Smooth muscle cell (in vitro differentiated cells): ENCODE measurements at regions not wholly inside any gene's neighbourhood (a gene's known extent, or its start where the extent isn't known, plus 50 kb on each side); places are given as distances from the start of the nearest gene placed in this dataset.

Experiments used
- DNase-seq: peaks from one replicate; lab custom pipeline; 2025; ENCODE audit not compliant: unreplicated experiment; lab: John Stamatoyannopoulos, UW
- H2AFZ ChIP-seq: fragments of 200-600 bp; sonication (generic); 2 replicates; pipeline ENCODE4 v1.6.0; 2016; ENCODE audit warnings: antibody characterized with exemption, low read depth, mild to moderate bottlenecking
- H3F3A ChIP-seq: fragments of 200-600 bp; sonication (generic); 2 replicates; pipeline ENCODE4 v1.6.0; 2017; ENCODE audit warnings: antibody characterized with exemption, low read depth
- H3K27ac ChIP-seq: fragments of 200-600 bp; sonication (generic); 2 replicates; pipeline ENCODE4 v1.5.1; 2016; ENCODE audit warnings: low read depth, mild to moderate bottlenecking
- H3K27me3 ChIP-seq: fragments of 200-600 bp; sonication (generic); 2 replicates; pipeline ENCODE4 v1.6.1; 2016; ENCODE audit warnings: low read depth, mild to moderate bottlenecking
- H3K36me3 ChIP-seq: fragments of 200-600 bp; sonication (generic); 2 replicates; pipeline ENCODE4 v1.5.1; 2016; ENCODE audit warnings: low read depth
- H3K4me1 ChIP-seq: fragments of 200-600 bp; sonication (generic); 2 replicates; pipeline ENCODE4 v1.5.1; 2016; ENCODE audit warnings: low read depth
- H3K4me2 ChIP-seq: fragments of 200-600 bp; sonication (generic); 2 replicates; pipeline ENCODE4 v1.6.0; 2016; ENCODE audit warnings: mild to moderate bottlenecking
- H3K4me3 ChIP-seq: fragments of 200-600 bp; sonication (generic); 2 replicates; pipeline ENCODE4 v1.5.1; 2016; ENCODE audit warnings: mild to moderate bottlenecking
- H3K79me2 ChIP-seq: fragments of 200-600 bp; sonication (generic); 2 replicates; pipeline ENCODE4 v1.6.0; 2016; ENCODE audit warnings: low read depth, mild to moderate bottlenecking
- H3K9ac ChIP-seq: fragments of 200-600 bp; sonication (generic); 2 replicates; pipeline ENCODE4 v1.6.0; 2016; ENCODE audit warnings: low read depth
- H3K9me3 ChIP-seq: fragments of 200-600 bp; sonication (generic); replicated peaks from 2 replicates; pipeline ENCODE4 v1.5.1; 2016; ENCODE audit warnings: low read depth
- H4K20me1 ChIP-seq: fragments of 200-600 bp; sonication (generic); 2 replicates; pipeline ENCODE4 v1.6.0; 2016; ENCODE audit warnings: low read depth
- CTCF ChIP-seq: fragments of 200-600 bp; sonication (generic); IDR thresholded peaks from 2 replicates; pipeline ENCODE4 v1.5.1; 2017; ENCODE audit warnings: borderline replicate concordance, mild to moderate bottlenecking, antibody characterized with exemption; ENCODE audit not compliant: insufficient read depth, poor library complexity, severe bottlenecking
- WGBS: methylation state at CpG from one replicate; pipeline ENCODE4 v1.1.7; 2016; ENCODE audit warnings: low lambda C conversion rate; 5-methylcytosine and 5-hydroxymethylcytosine counted together

- no peaks in the 10 kb centered on the region for H3K36me3 ChIP-seq
- no peak overlapping the region for H2AFZ ChIP-seq
- H3K9ac ChIP-seq: no peak overlapping the region
- H3K27ac ChIP-seq: no peak overlapping the region
- H3K9me3 ChIP-seq: no peaks in the 10 kb centered on the region
- no peak overlapping the region for H3K4me3 ChIP-seq
- H3K79me2 ChIP-seq: no peaks in the 10 kb centered on the region
- no peaks in the 10 kb centered on the region for H3K27me3 ChIP-seq
- H3K4me2 ChIP-seq: no peak overlapping the region
- no peak for TF ChIP-seq CTCF
- no peaks in the 10 kb centered on the region for H4K20me1 ChIP-seq
- 75% methylated on average over 4 of the region's 4 CpGs for WGBS
- DNase-seq: no peak
- H3K4me1 ChIP-seq: no peaks in the 10 kb centered on the region
- H3F3A ChIP-seq: no peaks in the 10 kb centered on the region
These were observed 610.4 kb upstream of the B3GAT1 start for GRCh38 chr11:135022454-135022853.

GRCh38 chr11:135019899-135020298 lies 607.9 kb upstream of the B3GAT1 start:
- Histone ChIP-seq H4K20me1 (no peaks in the 10 kb centered on the region), H3K27me3 (no peaks in the 10 kb centered on the region), H3K36me3 (no peaks in the 10 kb centered on the region), H3F3A (no peaks in the 10 kb centered on the region), H3K27ac (no peak overlapping the region), H3K9me3 (no peaks in the 10 kb centered on the region), H3K79me2 (no peaks in the 10 kb centered on the region), H3K9ac (no peak overlapping the region), H3K4me1 (no peaks in the 10 kb centered on the region), H3K4me2 (no peak overlapping the region), H3K4me3 (no peak overlapping the region), H2AFZ (no peak overlapping the region)
- DNase-seq: no peak
- TF ChIP-seq CTCF: no peak
- WGBS: 73% methylated on average over 4 of the region's 4 CpGs

GRCh38 chr11:135019343-135019871 lies 607.4 kb upstream of the B3GAT1 start:
- Histone ChIP-seq H3K9me3 (no peaks in the 10 kb centered on the region), H3K27ac (no peak overlapping the region), H3K4me2 (no peak overlapping the region), H3K4me3 (no peak overlapping the region), H2AFZ (no peak overlapping the region), H3K79me2 (no peaks in the 10 kb centered on the region), H3K9ac (no peak overlapping the region), H3K4me1 (no peaks in the 10 kb centered on the region), H3K27me3 (no peaks in the 10 kb centered on the region), H4K20me1 (no peaks in the 10 kb centered on the region), H3F3A (no peaks in the 10 kb centered on the region), H3K36me3 (no peaks in the 10 kb centered on the region)
- no peak for DNase-seq
- 90% methylated on average over 8 of the region's 8 CpGs for WGBS
- TF ChIP-seq CTCF: no peak

GRCh38 chr11:135017296-135017695 lies 605.3 kb upstream of the B3GAT1 start:
- WGBS: 82% methylated on average over 4 of the region's 4 CpGs
- Histone ChIP-seq H3F3A (no peaks in the 10 kb centered on the region), H3K4me2 (no peak overlapping the region), H3K27ac (no peak overlapping the region), H3K4me1 (no peaks in the 10 kb centered on the region), H3K27me3 (no peaks in the 10 kb centered on the region), H3K79me2 (no peaks in the 10 kb centered on the region), H4K20me1 (no peaks in the 10 kb centered on the region), H2AFZ (no peak overlapping the region), H3K9me3 (no peaks in the 10 kb centered on the region), H3K9ac (no peak overlapping the region), H3K36me3 (no peaks in the 10 kb centered on the region), H3K4me3 (no peak overlapping the region)
- no peak for DNase-seq
- no peak for TF ChIP-seq CTCF
